BJ (cell line): ENCODE measurements at regions not wholly inside any gene's neighbourhood (a gene's known extent, or its start where the extent isn't known, plus 50 kb on each side); places are given as distances from the start of the nearest gene placed in this dataset.
"Not testable (repeated sequence)": the region's sequence is repeated elsewhere in the genome, so short reads cannot be mapped to it uniquely, and the experiment has no call there.

Source experiments
- CTCF ChIA-PET: fragments of 350-600 bp; formaldehyde crosslinking; extraction: SDS; loops from one replicate; lab custom pipeline; 2021; ENCODE audit warnings: antibody characterized with exemption, inconsistent platforms; lab: Yijun Ruan, JAX
- POLR2A ChIA-PET: fragments of 300-600 bp; sonication (Branson Sonifier 250); formaldehyde crosslinking; extraction: SDS; loops from one replicate; lab custom pipeline; 2021; ENCODE audit warnings: antibody characterized with exemption; lab: Charles Lee
- DNase-seq: peaks from one replicate; pipeline ENCODE4 v3.0.0-alpha.2; 2011; ENCODE audit warnings: low read depth
- H3K27me3 ChIP-seq: 2 replicates; pipeline ENCODE4 v1.6.0; 2011; ENCODE audit warnings: low read length; ENCODE audit not compliant: control insufficient read depth, insufficient read depth
- H3K36me3 ChIP-seq: 2 replicates; pipeline ENCODE4 v1.5.1; 2011; ENCODE audit warnings: low read length; ENCODE audit not compliant: control insufficient read depth, insufficient read depth
- H3K4me3 ChIP-seq: 2 replicates; pipeline ENCODE4 v1.5.1; 2011; ENCODE audit warnings: low read depth, mild to moderate bottlenecking, control low read depth, low read length
- TF ChIP-seq, protein P1 (sequence below): IDR thresholded peaks from 2 replicates; pipeline ENCODE4 v1.5.1; 2011; ENCODE audit warnings: low read depth, mild to moderate bottlenecking, control low read depth, inconsistent platforms, low read length, moderate library complexity; ENCODE audit not compliant: insufficient read depth

DNA sequence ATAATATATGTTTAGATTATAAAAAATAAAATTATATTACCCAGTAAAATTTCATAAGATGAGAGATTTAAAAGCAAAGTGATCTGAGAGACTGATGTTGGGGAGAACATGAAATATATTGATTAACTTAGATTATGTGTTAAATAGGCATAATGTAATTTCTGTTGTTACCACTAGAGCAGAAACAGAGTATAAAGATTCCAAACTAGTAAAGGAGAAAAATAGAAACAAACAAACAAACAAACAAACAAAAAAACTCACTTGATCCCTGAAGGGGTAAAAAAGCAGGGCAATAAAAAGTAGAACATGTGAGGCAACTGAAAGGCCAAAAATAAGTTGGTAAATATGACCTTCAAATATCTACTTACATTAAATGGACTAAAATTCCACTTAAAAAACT, 640.4 kb upstream of the RGS18 start:
- ChIA-PET CTCF (no interaction called here), POLR2A (no interaction called here)
- no peaks in the 10 kb centered on the region for H3K27me3 ChIP-seq
- no peak for DNase-seq
- no peaks in the 10 kb centered on the region for H3K36me3 ChIP-seq
- no peak overlapping the region for H3K4me3 ChIP-seq
- TF ChIP-seq, protein P1, sequence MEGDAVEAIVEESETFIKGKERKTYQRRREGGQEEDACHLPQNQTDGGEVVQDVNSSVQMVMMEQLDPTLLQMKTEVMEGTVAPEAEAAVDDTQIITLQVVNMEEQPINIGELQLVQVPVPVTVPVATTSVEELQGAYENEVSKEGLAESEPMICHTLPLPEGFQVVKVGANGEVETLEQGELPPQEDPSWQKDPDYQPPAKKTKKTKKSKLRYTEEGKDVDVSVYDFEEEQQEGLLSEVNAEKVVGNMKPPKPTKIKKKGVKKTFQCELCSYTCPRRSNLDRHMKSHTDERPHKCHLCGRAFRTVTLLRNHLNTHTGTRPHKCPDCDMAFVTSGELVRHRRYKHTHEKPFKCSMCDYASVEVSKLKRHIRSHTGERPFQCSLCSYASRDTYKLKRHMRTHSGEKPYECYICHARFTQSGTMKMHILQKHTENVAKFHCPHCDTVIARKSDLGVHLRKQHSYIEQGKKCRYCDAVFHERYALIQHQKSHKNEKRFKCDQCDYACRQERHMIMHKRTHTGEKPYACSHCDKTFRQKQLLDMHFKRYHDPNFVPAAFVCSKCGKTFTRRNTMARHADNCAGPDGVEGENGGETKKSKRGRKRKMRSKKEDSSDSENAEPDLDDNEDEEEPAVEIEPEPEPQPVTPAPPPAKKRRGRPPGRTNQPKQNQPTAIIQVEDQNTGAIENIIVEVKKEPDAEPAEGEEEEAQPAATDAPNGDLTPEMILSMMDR: no peak

DNA sequence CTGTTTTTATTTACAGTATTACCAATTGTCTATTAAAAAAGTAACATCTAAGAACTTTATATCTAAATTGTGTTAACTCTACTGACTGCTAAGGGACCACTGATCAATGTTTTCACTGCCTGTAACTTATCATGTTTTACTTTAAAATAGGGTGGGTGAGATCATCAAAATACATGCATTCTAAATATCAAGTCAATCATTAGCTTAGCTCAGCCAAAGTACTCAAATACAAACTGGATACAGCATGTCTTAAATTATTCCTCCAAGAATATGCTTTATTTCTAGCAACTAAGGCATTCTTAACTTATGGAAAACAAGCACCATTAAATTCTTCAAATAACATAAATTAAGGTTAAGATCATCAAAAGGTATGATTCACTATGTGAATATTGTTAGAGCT, 638.7 kb upstream of the RGS18 start:
- Histone ChIP-seq H3K27me3 (no peaks in the 10 kb centered on the region), H3K36me3 (no peaks in the 10 kb centered on the region), H3K4me3 (no peak overlapping the region)
- POLR2A ChIA-PET: no interaction called here
- TF ChIP-seq, protein P1: no peak
- CTCF ChIA-PET: no interaction called here
- DNase-seq: no peak

DNA sequence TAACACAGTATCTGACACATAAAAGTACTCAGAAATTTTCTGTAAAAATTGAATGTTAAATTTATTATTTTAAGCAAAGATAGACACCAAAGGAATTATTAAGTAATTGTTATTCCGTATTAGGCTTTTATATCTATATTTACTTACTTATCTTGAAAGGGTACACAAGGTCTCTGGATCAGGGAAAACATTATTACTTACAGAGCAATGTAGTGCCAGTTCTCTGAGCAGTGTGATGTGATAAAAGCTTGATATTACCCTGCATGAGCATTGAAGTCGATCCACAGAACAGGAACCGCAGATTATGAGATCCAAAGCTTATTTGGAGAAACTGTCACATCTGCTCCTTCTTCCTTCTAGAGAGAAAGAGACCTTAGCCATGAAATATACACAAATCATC, 637.9 kb upstream of the RGS18 start:
- no peak for DNase-seq
- Histone ChIP-seq H3K36me3 (no peaks in the 10 kb centered on the region), H3K27me3 (no peaks in the 10 kb centered on the region), H3K4me3 (no peak overlapping the region)
- TF ChIP-seq, protein P1: no peak
- POLR2A ChIA-PET: no interaction called here
- CTCF ChIA-PET: no interaction called here

DNA sequence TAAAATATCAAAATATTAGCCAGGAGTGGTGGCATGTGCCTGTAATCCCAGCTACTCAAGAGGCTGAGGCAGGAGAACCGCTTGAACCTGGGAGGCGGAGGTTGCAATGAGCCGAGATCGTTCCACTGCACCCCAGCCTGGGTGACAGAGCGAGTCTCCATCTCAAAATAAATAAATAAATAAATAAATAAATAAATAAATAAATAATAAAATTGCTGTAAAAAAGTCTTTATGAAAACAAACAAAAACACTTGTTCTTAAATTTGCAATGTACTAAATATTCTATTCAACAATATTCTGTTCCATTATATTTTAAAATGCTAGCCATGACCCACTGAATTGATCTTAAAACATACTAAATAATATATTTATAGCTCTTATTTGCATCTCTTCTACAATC, 632.3 kb upstream of the RGS18 start:
- H3K4me3 ChIP-seq, DNase-seq, CTCF ChIA-PET, H3K27me3 ChIP-seq, H3K36me3 ChIP-seq, POLR2A ChIA-PET: not testable (repeated sequence)

DNA sequence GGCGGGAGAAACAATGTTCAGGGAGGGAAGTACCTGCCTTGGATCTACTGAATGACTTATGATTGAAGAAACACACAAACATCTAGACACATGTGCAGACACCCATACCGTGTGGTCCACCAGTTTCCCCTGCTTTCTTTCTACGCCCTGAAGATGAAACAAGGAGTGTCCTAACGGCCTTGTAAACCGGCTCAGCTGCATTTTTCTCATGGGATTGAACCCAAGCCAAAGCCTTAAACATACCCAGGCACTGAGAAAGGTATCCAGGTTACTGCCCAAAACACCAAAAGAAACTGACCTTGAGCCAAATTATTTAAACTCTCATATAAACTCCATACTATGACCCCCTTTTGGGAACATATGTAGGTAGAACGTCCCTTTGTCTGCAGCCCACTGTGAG, 630.0 kb upstream of the RGS18 start:
- DNase-seq: no peak
- ChIA-PET POLR2A (no interaction called here), CTCF (no interaction called here)
- Histone ChIP-seq H3K4me3 (no peak overlapping the region), H3K36me3 (no peaks in the 10 kb centered on the region), H3K27me3 (no peaks in the 10 kb centered on the region)
- TF ChIP-seq, protein P1: no peak

DNA sequence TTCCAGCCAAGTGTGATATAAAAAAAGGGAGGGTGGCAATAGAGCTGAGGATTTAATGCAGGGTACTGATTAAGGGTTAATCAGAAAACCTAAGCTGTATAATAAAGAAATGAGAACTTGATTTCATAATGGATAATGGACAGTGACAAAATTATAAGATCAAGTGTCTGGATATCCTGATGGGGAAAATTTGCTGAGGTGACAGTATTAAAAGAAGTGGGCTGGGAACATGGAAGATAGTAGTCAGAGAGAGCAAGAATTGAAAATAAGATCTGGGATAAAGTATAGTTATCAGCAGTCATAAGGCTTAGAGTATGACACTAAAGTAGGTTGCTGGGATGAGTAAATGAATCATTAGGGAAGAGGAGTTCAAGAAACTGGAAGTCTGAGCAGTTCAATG, 627.3 kb upstream of the RGS18 start:
- Histone ChIP-seq H3K27me3 (no peaks in the 10 kb centered on the region), H3K36me3 (no peaks in the 10 kb centered on the region), H3K4me3 (no peak overlapping the region)
- TF ChIP-seq, protein P1: no peak
- POLR2A ChIA-PET: no interaction called here
- no peak for DNase-seq
- CTCF ChIA-PET: no interaction called here
